ENCODE measurements at regions not wholly inside any gene's neighbourhood (a gene's known extent, or its start where the extent isn't known, plus 50 kb on each side); places are given as distances from the start of the nearest gene placed in this dataset.

DNA sequence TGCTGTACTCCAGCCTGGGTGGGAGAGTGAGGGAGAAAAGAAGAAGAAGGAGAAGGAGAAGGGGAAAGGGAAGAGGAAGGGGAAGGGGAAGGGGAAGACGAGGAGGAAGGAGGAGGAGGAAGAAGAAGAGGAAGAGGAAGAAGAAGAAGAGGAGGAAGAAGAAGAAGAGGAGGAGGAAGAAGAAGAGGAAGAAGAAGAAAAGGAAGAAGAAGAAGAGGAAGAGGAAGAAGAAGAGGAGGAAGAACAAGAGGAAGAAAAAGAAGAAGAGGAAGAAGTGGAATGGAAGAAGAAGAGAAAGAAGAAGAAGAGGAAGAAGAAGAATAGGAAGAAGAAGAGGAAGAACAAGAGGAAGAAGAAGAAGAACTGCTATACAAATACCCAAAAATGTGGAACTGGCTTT, 507.4 kb upstream of the TMPO start:
- no peak for DNase-seq
- H3K27ac ChIP-seq = no peak overlapping the region
- WGBS, 2 donors = 31 to 89% methylated on average over 1 of the region's 1 CpG
- intact Hi-C loops (cut with DNase I) = no loop called here
- no peak overlapping the region for H3K4me3 ChIP-seq (replicated peaks in 1 of 3)
- no peak for TF ChIP-seq CTCF (IDR thresholded peaks at IDR 0.05)
- TF ChIP-seq POLR2A (IDR thresholded peaks at IDR 0.05) = no peak
- no peaks in the 10 kb centered on the region for H3K4me1 ChIP-seq
- no peaks in the 10 kb centered on the region for H3K36me3 ChIP-seq
- no peaks in the 10 kb centered on the region for H3K27me3 ChIP-seq
- H3K9me3 ChIP-seq = no peaks in the 10 kb centered on the region

DNA sequence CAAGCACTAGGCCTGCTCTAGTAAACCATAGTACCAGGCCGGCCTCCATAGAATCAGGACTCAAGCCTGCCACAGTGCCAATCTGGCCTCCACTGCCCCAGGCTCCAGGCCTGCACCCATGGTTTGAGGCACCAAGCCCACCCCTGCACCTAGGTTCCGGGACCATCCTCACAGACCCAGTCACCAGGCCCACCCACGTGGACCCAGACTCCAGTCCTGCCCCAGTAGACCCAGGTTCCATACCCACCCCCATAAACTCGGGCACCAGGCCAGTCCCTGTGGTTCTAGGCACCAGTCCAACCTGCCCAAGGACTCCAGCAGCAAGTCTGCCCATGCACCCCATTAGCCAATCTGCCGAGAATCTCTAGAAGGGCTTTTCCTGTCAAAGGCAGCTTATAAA, 501.8 kb upstream of the TMPO start:
- Histone ChIP-seq H3K4me3 (replicated peaks in 1 of 3) (no peak overlapping the region), H3K36me3 (no peaks in the 10 kb centered on the region), H3K27ac (no peak overlapping the region), H3K27me3 (no peaks in the 10 kb centered on the region), H3K4me1 (no peaks in the 10 kb centered on the region), H3K9me3 (no peaks in the 10 kb centered on the region)
- intact Hi-C loops (cut with DNase I) = no loop called here
- 87 to 90% methylated on average over 5 of the region's 5 CpGs for WGBS, 2 donors
- TF ChIP-seq CTCF (IDR thresholded peaks at IDR 0.05) (no peak), POLR2A (IDR thresholded peaks at IDR 0.05) (no peak)
- no peak for DNase-seq

- no peaks in the 10 kb centered on the region for H3K9me3 ChIP-seq
- intact Hi-C loops (cut with DNase I) = no loop called here
- no peak overlapping the region for H3K27ac ChIP-seq
- no peaks in the 10 kb centered on the region for H3K4me1 ChIP-seq
- DNase-seq = no peak
- no peak overlapping the region for H3K4me3 ChIP-seq (replicated peaks in 1 of 3)
- TF ChIP-seq CTCF (IDR thresholded peaks at IDR 0.05) = no peak
- TF ChIP-seq POLR2A (IDR thresholded peaks at IDR 0.05) = no peak
- H3K36me3 ChIP-seq = no peaks in the 10 kb centered on the region
- no peaks in the 10 kb centered on the region for H3K27me3 ChIP-seq
Observed at GRCh38 chr12:98018836-98019235, 496.6 kb upstream of the TMPO start.

DNA sequence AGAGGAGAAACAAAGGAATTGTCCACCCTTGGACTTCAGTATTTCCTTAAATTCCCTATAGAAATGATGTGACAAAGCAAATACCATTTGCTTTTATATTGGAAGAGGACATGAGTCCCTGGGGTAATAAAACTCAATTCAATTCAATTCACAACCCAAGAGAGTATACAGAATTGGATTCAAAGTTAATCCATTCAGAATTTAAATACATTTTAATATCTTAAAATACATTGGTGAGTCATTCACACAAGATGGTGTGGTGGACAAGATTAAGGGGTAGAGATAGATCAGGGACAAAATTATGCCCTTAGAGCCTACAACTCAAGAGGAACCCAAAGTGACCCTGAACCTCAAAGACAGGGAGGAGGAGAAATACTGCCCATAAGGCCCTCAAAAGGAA, 495.0 kb upstream of the TMPO start:
- no peak overlapping the region for H3K27ac ChIP-seq
- H3K4me3 ChIP-seq (replicated peaks in 1 of 3) = no peak overlapping the region
- no peak for DNase-seq
- no peaks in the 10 kb centered on the region for H3K36me3 ChIP-seq
- no peaks in the 10 kb centered on the region for H3K27me3 ChIP-seq
- H3K9me3 ChIP-seq = no peaks in the 10 kb centered on the region
- TF ChIP-seq POLR2A (IDR thresholded peaks at IDR 0.05) = no peak
- intact Hi-C loops (cut with DNase I) = no loop called here
- H3K4me1 ChIP-seq = no peaks in the 10 kb centered on the region

DNA sequence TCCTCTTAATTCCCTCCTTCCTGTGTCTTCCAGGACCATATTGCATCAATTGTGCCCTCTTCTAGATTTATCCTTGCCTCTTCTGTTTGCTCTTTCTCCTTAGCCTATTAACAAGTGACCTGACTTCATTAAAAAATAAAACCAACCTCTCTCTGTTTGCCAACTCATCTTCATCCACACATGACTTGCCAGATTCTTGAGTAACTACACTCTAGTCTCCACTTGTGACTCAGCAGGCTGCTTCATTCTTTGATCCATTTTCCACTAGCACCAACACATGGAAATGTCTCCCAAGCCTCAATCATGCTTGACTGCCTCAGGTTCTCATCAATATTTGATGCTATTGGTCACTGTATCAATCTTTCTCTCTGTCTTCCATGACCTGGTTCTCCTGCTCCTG, 492.4 kb upstream of the TMPO start:
- TF ChIP-seq POLR2A (IDR thresholded peaks at IDR 0.05) = no peak
- no peak for TF ChIP-seq CTCF (IDR thresholded peaks at IDR 0.05)
- no peak for DNase-seq
- Histone ChIP-seq H3K27ac (no peak overlapping the region), H3K4me3 (replicated peaks in 1 of 3) (no peak overlapping the region), H3K27me3 (no peaks in the 10 kb centered on the region), H3K36me3 (no peaks in the 10 kb centered on the region), H3K4me1 (no peaks in the 10 kb centered on the region), H3K9me3 (no peaks in the 10 kb centered on the region)
- intact Hi-C loops (cut with DNase I) = no loop called here

DNA sequence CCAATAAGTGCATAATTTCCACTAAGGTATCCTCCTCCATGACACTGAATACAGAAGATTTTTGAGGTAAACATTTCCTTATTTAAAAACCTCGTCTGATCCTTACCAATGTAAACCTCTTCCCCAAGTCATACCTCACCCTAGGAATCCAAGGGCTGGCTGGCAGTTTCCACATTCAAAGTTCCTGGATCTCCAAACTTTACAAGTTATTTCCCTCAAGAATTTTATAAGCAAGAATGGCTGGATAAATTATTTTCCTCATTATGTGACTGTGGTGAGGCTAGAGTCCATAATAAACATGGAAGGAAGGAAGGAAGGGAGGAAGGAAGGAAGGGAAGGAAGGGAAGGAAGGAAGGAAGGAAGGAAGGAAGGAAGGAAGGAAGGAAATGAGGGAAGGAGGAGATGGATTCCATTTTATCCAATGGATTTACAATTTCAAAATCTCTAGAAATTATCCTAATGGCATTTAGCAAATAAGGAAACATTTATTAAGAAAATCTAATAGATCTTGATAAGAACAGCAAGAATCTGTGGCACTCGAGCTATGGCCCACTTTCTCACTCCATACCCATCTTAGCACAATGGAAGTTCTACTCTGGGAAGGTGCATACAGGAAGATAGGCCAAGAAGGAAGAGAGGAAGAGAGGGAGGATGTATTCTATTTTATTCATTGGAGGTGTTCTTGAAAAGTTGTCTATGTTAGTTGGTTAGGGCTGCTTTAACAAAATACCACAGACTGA, 477.8 kb upstream of the TMPO start:
- Histone ChIP-seq H3K27ac (no peak overlapping the region), H3K36me3 (no peaks in the 10 kb centered on the region), H3K27me3 (no peaks in the 10 kb centered on the region), H3K4me1 (no peaks in the 10 kb centered on the region), H3K4me3 (replicated peaks in 1 of 3) (no peak overlapping the region), H3K9me3 (no peaks in the 10 kb centered on the region)
- intact Hi-C loops (cut with DNase I) = no loop called here
- no peak for DNase-seq
- WGBS, 2 donors = 81 to 82% methylated on average over 2 of the region's 2 CpGs
- TF ChIP-seq POLR2A (IDR thresholded peaks at IDR 0.05) (no peak), CTCF (IDR thresholded peaks at IDR 0.05) (no peak)

All from thyroid gland (tissue), 4 donors.